Stimulated activated naive CD4-positive, alpha-beta T cell treated with Interleukin-2 at 50 U/mL for 16 hours (primary cell): ENCODE measurements at regions not wholly inside any gene's neighbourhood (a gene's known extent, or its start where the extent isn't known, plus 50 kb on each side); places are given as distances from the start of the nearest gene placed in this dataset.
"Not testable (repeated sequence)": the region's sequence is repeated elsewhere in the genome, so short reads cannot be mapped to it uniquely, and the experiment has no call there.

Experiments used
- DNase-seq: peaks from one replicate; lab custom pipeline; 2025; lab: John Stamatoyannopoulos, UW

DNA sequence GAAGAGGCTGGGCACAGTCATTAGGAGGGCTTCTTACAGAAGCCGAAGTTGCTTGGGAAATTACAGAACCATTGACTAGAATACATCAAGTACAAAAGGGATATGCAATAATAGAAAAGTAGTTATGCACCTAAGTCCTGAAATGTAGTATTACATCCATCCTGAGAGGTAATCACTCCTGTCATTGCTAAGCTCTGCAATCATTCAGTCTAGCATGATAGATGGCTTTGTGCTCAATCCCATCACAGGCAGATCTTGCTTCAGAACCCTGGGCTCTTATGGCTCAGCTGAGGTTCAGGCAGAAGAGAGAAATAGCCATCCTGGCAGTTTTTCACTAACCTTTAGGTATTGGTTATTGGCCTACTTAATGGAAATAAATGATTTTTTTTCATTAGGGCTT, 231.7 kb upstream of the AFF2 start:
- no peak for DNase-seq

DNA sequence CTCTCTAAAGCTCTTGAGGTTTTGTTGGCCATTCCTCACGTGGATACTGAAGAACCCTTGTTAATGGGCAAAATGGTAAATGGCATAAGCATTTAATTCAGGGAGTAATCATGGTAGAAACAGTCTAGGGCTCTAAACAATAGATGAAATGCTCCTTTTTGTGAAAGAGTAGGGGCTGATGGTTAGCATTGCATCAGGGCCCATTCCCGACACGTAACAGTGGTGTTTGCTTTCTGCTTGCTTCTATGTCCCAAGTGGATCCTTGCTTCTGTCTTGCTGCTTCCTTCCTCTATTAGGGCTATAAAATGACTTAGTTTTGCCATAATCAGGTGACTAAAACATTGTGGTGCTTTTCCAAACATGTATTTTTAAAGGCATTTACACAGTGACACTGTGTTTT, 230.9 kb upstream of the AFF2 start:
- DNase-seq = no peak

DNA sequence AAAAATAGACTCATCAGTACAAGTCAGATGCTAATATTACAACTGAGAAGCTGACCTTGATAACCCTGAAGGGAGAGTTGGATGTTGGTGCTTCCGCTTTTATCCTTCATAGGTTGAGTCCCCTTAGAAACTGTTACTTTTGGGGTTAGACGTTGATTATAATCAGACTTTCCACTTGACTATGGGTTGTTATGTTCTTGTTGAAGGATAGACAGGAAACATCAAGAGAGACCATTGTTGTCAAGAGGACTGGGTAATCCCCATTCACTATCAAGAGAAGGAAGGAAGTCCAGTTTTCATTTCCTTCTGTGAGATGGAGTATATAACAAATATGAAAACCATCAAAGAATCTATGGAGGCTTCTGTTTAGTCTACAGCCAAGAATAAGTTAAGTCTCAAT, 229.9 kb upstream of the AFF2 start:
- DNase-seq = no peak

DNA sequence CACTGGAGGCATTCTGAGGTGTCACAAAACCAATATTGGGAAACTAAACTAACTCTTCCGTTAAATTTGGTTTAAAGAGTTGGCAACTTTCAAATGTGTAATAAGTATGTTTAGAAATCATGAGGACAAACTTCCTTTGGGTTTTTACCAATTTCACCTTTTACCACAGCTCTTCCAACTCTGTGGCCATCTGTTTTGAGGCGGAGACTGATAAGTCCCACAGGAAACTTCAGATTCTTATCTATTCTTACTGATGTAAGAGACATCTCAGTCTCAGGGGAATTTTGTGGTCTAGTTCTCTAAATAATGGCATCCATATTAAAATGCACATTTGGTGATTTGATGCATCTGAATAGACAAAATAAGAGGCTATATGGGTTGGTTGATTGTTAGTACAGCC, 229.2 kb upstream of the AFF2 start:
- DNase-seq = no peak

DNA sequence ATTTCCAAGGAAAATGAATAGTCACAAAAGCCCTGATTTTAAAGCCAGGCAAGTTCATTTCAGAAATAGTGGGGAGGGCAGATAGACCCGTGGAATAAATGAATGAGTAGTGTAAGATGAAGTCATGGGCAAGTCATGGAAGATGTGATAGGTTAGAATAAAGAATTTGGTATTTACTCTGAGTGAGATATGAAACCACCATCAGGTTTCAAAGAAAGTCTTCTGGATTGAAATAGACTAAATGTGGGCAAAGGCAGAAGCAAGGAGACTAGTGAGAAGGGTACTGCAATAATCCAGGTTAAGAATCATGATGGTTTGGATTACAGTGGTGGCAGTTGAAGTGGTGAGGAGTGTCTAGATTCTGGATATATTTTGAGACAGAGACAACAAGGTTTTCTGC, 218.5 kb upstream of the AFF2 start:
- DNase-seq = no peak

DNA sequence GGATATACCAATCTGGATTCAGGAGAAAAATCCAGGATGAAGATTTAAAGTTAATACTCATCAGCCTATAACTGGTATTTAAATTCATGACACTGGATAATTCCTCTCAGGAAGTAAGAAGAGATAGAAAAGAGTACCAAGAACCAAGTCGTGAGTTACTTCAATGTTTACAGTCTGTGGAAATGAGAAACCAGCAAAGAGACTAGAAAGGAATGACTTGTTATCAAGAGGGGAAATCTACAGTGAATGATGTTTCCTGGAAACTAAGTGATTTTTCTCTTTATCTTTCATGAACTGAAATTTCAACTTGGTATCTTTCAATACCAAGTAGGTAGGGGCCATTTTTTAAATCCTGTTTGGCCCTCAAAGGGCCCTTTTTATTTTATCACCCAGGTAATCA, 217.9 kb upstream of the AFF2 start:
- DNase-seq = no peak

DNA sequence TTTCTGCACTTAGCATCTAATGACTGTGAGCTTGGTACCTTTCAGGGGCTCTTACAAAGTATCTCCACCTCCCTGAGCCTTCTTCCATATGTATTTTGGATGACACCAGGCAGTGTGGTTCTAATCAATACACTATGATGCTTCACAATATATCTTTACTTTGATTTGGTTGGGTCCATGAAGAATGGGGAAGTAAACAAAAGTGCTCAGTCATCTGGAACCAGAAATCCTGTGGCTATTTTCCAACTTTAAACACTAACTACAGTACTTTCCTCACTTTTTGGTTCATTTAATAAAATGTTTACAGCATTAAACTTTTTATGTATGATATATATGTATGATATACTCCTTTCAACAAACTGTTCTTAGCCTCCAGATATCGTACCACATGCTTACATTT, 216.4 kb upstream of the AFF2 start:
- no peak for DNase-seq

DNA sequence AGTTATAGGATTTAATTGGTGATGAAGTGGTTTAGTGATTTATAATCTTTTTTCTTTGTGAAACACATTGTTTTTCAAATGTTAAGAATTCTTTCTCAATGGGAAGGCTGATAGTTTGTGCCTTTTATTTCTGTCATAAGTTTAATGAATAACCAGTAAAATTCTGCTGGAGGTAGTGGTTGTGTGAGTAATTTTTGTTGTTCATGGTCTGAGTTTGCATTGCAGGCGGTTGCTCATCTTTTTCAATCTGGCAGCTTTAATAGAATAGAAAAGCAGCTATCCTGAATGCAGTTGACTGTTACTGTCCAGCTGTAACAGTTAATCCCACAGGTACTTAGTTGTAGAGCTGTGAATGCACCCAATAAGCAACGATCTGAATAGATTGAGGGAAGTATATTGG, 215.6 kb upstream of the AFF2 start:
- no peak for DNase-seq

DNA sequence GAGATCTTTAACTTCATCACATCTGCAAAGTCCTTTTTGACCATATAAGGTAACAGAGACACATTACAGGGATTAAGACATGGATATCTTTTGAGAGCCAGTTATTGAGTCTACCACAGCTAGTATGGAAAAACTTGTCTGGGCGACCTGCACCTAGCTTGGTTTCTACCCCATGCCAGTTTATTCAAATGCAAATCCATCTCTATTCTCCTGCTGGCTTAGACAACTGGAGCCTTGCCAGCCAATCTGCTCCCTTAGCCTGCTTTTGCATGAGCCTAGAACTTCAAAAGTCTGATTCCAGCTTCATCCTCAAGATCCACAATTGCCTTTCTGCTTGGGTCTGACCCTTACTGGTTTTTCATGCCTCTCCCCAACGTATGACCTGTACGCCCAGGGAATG, 212.0 kb upstream of the AFF2 start:
- no peak for DNase-seq

DNA sequence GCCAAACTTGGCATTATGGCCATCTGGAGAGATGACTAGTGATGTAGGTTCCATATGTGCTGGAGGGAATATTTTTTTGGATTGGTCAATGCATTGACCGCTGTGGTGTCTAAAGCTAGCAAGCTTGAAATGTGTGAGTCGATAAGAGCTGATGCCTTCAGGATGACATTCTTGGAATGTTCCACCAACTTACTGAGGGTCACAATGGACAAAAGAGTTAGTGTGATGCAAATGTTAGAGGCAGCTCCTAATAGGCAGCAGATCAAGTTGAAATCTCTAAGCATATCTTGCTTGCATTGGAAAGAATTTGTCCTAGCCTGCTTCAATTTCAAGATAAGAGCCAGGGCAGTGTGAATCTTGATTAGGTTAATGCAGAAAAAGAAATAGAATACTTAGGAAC, 210.4 kb upstream of the AFF2 start:
- DNase-seq = no peak

DNA sequence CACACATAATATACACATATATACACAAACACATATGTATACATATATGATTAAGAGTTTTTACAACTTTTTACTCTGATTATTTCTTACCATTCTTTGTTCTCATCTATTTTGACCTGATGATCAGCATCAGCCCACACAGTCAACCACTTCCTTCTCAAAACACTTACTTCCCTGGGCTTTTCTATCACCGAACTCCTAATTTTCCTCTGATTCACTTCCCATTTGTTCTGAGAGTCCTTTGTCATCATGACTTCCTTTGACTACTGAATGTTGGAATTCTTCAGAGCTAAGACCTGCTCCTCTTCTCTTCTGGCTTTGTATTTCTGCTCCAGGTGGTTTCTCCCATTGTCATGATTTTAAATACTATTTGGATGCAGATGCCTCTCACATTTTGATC, 209.5 kb upstream of the AFF2 start:
- DNase-seq = no peak

DNA sequence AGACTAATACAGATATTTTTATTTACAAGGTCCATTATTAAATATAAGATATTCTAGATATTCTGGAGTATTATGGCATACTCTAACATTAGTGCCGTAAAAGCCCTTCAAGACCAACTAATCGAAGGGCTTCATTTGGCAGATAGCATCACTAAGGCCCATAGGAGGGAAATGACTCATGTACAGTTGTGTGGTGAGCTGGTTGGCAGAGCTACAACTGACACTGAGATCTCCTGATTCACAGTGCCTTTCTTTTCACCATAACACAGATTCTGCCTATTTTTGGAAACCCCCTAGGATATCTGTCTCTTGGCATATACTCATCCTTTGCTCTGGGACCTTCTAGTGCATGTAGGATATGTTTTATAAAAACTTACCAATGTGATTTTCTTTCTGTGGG, 201.7 kb upstream of the AFF2 start:
- no peak for DNase-seq

DNA sequence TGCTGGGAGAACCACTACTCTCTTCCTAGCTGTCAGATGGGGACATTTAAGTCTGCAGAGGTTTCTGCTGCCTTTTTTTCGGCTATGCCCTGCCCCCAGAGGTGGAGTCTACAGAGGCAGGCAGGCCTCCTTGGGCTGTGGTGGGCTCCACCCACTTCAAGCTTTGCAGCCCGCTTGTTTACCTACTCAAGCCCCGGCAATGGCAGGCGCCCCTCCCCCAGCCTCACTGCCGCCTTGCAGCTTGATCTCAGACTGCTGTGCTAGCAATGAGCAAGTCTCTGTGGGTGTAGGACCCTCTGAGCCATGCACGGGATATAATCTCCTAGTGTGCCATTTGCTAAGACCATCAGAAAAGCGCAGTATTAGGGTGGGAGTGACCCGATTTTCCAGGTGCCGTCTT, 195.2 kb upstream of the AFF2 start:
- DNase-seq = not testable (repeated sequence)

DNA sequence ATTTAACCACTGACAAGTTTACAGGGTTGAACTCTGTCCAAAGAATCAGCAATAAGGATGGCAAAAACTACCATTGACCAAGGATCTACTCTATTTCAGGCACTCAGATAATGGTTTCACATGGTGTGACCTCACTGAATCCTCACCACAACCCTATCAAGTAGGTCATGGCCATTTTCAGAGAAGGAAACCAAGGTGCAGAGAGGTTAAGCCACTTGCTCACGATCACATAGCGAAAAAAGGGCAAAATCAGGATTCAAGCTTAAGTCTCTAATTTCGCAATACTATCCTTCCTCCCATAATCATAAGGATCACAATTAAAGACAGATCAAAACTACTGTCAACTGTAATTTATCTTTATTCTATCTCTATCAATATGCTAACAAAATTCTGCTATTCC, 191.0 kb upstream of the AFF2 start:
- no peak for DNase-seq

DNA sequence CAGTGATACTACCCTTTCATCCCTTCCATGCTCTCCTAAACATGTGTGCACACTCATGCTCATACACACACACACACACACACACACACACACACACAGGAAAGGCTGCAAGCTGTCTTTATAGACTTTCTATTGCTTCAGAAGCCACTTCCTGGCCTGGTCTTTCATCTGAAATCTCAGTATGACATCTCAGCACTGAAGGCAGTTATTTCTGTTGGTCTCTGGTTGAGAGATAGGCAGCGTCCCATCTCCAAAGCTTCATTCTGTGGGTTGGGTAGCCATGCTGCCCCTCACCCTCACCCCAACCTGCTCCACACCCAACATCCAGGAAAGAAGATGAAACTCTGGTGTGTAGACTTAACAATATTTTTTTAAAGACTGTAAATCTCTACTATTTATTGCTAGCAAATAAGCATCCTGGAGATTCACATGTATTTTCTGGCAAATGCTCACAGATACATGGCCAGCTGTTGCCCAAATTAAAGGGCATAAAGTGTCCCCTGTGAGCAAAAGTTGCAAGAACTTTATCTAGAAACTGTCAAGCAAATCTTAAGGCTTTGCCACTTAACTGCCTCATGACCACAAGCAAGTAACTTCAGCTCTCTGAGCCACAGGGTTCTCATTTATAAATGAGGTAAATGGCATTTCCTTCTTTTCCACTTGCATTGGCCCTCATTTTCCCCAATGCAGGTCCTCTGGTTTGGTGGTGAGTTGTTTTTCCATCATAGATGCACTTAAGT, 189.8 kb upstream of the AFF2 start:
- DNase-seq = no peak

DNA sequence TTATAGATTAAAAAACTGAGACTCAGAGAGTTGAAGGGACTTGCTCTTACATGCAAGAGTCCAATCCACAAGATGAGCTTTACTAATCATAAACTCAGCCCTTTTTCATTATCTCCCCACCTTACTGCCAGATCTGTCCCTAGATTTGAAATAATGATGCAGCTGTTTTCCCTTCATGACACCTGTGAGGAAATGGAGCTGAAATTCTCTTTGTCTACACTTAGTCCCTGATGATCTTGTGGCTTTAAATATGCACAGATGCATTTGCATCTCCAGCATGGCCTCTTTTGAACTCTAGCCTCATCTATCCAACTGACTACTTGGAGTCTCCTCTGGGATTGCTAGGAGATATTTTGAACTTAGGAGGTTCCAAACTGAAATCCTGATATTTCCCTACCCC, 188.9 kb upstream of the AFF2 start:
- DNase-seq = no peak

DNA sequence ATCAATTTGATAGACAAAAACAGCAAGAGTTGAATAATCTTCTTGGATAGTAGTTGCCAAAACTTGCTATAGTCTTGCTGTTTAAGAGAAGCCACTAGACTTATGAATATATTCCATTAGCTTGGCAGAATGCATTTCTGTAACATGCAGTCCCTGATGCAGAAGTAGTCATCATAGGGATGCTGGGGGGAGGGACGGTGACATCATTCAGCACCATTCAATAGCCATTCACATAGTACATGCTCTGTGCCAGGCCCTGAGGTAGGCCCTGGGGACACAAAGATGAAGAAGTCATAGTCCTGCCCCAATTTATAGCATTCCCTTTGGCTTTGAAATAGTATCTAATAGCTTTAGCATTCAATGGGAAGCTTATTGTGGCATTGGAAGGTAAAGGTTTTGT, 185.5 kb upstream of the AFF2 start:
- no peak for DNase-seq

DNA sequence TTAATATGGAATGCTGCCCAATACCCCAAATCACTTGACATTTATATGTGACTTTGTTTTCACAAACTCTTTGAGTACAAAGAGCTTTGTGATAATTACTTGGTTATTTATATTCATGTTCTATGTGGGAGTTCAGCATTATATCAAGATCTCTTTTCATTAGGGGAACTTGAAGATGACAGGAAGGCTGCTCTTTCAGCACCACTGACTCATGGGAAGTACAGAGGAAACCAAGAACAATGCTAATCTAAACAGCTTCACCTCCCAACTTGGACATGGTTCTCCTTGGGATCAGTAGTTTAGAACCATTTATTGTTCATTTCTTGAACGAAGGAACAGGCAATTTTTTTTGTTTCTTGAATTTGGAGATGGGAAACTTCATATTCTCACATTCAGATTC, 184.0 kb upstream of the AFF2 start:
- DNase-seq = no peak

DNA sequence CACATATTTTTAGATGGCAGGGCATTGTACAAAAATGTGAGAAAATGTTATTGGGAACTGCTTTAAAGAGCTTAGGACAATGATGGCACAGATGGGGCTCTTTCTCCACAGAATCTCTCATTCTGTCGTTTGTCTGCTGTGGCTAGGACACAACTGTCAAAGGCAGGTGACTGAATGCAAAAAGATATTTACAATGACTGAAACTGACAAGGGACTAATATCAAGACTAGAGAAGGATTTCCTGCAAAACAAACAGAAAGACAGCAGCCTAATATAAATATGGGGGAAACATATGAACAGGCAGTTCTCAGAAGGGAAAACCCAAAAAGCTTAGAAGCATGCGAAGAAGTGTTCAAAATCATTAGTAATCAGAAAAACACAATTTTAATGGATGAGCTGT, 177.5 kb upstream of the AFF2 start:
- no peak for DNase-seq

DNA sequence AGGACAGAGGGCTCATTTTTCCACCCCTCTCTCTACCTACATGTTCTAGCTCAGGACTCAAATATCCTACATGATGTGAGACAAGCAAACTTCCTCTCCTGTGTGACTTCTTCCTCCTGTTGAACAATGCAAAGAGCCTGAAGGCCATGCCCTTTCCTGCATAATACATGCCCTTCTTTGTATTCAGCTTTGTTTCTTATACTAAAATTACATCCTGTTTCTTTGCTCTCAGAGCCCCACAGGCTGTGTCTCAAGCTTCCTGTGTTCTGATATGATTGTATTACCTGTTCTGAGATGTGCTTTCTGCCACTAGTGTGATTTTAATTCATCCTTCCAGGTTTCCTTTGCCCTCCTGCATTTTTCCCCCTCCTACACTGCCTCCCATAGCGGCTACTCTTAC, 166.4 kb upstream of the AFF2 start:
- no peak for DNase-seq

DNA sequence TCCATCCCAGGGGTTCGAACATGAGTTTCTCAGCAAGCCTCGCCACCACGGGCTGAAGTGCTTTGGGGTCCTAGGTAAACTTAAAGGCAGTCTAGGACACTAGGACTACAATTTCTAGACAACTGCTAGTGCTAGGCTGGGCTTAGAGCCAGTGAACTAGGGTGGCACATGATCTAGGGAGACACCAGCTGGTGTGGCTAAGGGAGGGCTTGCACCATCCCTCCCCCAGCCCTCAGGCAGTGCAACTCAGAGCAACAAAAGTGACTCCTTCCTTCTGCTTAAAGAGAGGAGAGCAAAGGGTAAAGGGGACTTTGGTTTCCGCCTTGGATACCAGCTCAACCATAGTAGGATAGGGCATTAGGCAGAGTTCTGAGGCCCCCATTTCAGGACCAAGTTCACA, 162.5 kb upstream of the AFF2 start:
- no peak for DNase-seq

DNA sequence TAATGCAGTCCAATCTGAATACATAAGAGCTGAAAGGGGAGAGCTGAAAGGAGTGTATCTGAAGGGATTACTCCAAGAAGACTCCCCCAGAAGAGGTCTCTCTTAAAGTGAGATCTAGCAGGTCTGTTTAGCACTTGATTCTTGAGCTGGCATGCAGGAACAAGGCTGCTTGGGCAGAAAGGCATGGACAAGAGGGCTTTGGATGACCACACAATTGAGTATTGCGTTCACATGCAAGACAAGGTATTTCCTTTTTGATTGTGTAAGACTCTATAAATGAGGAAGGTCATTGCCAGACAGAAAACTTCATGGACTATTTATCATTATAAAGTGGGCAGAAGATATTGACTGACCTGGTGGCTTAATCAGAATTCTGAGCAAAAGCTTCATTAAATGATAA, 145.5 kb upstream of the AFF2 start:
- no peak for DNase-seq

DNA sequence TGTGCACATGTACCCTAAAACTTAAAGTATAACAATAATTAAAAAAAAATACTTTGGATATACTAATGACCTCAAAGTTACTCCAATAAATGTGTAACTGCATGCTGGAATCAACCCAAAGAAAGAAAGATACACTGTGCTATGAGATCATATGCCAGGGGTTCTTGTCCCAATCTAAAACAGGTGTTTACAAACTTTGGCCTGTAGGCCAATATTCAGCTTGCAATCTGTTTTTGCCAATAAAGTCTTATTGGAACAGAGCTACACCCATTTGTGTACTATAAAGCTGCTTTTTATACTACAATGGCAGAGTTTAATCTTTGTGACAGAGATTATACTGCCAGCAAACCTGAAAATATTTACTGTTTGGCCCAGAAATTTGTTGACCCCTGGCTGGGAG, 138.8 kb upstream of the AFF2 start:
- no peak for DNase-seq

DNA sequence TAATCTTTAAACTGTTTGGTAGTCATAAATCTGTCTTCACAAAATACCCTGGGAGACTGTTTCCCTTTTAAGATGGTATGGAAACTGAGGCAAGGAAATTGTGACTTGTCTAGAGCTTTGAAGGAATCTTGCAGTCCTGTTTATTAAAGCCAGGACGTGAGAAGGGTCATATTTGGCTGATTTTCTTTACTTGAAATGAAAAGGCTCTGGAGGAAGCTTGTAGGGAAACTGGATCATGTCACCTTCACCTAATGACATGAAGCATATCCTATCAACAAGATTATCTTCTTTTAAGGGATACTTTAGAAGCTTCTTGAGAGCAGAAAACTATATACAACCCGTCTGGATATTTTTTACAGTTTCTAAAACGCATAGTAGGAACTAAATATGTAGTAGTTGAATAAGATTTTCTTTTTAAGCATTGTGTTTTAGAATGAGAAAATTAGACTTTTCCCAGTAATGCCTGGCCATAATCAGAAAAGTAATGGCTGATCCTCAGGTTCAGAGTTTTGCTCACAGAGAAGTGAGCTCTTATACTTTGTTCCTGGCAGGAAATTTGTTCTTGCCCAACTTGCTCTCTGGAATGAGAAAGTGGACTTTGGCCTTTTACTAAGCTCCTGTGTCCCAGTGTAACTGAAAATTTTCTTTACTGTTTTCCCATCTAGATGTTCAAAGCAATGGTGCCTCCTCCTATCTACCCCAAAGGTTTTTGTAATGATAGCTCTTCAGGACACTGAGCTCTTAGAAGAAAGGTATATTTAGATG, 136.8 kb upstream of the AFF2 start:
- no peak for DNase-seq
